H1 (cell line): ENCODE measurements at regions not wholly inside any gene's neighbourhood (a gene's known extent, or its start where the extent isn't known, plus 50 kb on each side); places are given as distances from the start of the nearest gene placed in this dataset.

Experiments
- CTCF ChIA-PET: fragments of 300-600 bp; sonication (Branson Sonifier 250); formaldehyde crosslinking; loops from one replicate; lab custom pipeline; 2021; ENCODE audit not compliant: partially characterized antibody; lab: Charles Lee
- POLR2A ChIA-PET: fragments of 300-600 bp; sonication (Branson Sonifier 250); formaldehyde crosslinking; loops from one replicate; lab custom pipeline; 2021; ENCODE audit warnings: inconsistent platforms; ENCODE audit not compliant: partially characterized antibody; lab: Charles Lee
- DNase-seq, 2 experiments: peaks; one replicate each; pipeline versions ENCODE4 v3.0.0 to v3.0.0-alpha.2; 2010 to 2022; ENCODE audit warnings: low spot score in 2 of 2, low read depth in 1 of 2, mixed read lengths in 1 of 2
- FAIRE-seq: peaks from 2 replicates; lab custom pipeline; 2011; peaks lifted over from hg19 to GRCh38; lab: Jason Lieb, UNC
- H2AFZ ChIP-seq: 2 replicates; pipeline ENCODE4 v1.8.1; 2012; ENCODE audit warnings: low read length, inconsistent platforms
- H2AK5ac ChIP-seq: 2 replicates; pipeline ENCODE4 v1.6.1; 2013; ENCODE audit warnings: low read depth, low read length
- H2BK120ac ChIP-seq: replicated peaks from 2 replicates; pipeline ENCODE3; 2013; ENCODE audit warnings: low read depth, low read length, inconsistent platforms
- H2BK12ac ChIP-seq: 2 replicates; pipeline ENCODE4 v1.6.1; 2013; ENCODE audit warnings: low read depth, low read length
- H2BK15ac ChIP-seq: 2 replicates; pipeline ENCODE4 v1.6.1; 2013; ENCODE audit warnings: low read length
- H2BK20ac ChIP-seq: 2 replicates; pipeline ENCODE4 v1.6.1; 2013; ENCODE audit warnings: low read length
- H2BK5ac ChIP-seq: 2 replicates; pipeline ENCODE4 v1.6.1; 2013; ENCODE audit warnings: low read depth, low read length
- H3K14ac ChIP-seq: 2 replicates; pipeline ENCODE4 v1.6.1; 2013; ENCODE audit warnings: inconsistent platforms; ENCODE audit not compliant: insufficient read length
- H3K18ac ChIP-seq: 2 replicates; pipeline ENCODE4 v1.6.1; 2013; ENCODE audit warnings: low read length; ENCODE audit errors: extremely low read depth
- H3K23ac ChIP-seq: 2 replicates; pipeline ENCODE4 v1.6.1; 2013; ENCODE audit warnings: inconsistent platforms; ENCODE audit not compliant: insufficient read length
- H3K23me2 ChIP-seq: 2 replicates; pipeline ENCODE4 v1.6.1; 2013; ENCODE audit warnings: low read depth, low read length
- H3K27ac ChIP-seq: 2 replicates; pipeline ENCODE4 v1.6.1; 2011; ENCODE audit warnings: low read depth, low read length, inconsistent platforms
- H3K27me3 ChIP-seq, 4 experiments: replicated peaks in 1 of 4; 1 replicate in 1 of 4; 2 replicates in 3 of 4; pipeline versions ENCODE4 v1.6.1 to v1.8.1; 2011 to 2013; ENCODE audit warnings: low read length in 3 of 4, mild to moderate bottlenecking in 3 of 4, inconsistent platforms in 2 of 4, mixed read lengths in 2 of 4, moderate library complexity in 1 of 4; ENCODE audit not compliant: control insufficient read depth in 3 of 4, insufficient read depth in 3 of 4; ENCODE audit errors: extremely low read depth in 1 of 4
- H3K36me3 ChIP-seq, 4 experiments: 2 replicates each; pipeline versions ENCODE4 v1.6.1 to v1.8.1; 2011 to 2013; ENCODE audit warnings: mild to moderate bottlenecking in 4 of 4, low read length in 3 of 4, moderate library complexity in 2 of 4, control low read depth in 1 of 4, inconsistent platforms in 1 of 4; ENCODE audit not compliant: insufficient read depth in 4 of 4, control insufficient read depth in 2 of 4
- H3K4ac ChIP-seq: replicated peaks from 2 replicates; pipeline ENCODE3; 2013; ENCODE audit warnings: low read length, low read depth, mixed read lengths, inconsistent platforms; ENCODE audit not compliant: insufficient read length
- H3K4me1 ChIP-seq, 4 experiments: replicated peaks in 1 of 4; 1 replicate in 1 of 4; 2 replicates in 3 of 4; pipeline versions ENCODE4 v1.6.1 to v1.8.1; 2011 to 2013; ENCODE audit warnings: low read length in 3 of 4, inconsistent platforms in 2 of 4, mixed read lengths in 1 of 4; ENCODE audit not compliant: insufficient read depth in 4 of 4, control insufficient read depth in 3 of 4
- H3K4me2 ChIP-seq, 2 experiments: 2 replicates each; pipeline versions ENCODE4 v1.6.1 to v1.8.1; 2011 to 2013; ENCODE audit warnings: low read depth in 2 of 2, low read length in 2 of 2, control low read depth in 1 of 2, inconsistent platforms in 1 of 2, mild to moderate bottlenecking in 1 of 2; ENCODE audit not compliant: insufficient read depth in 1 of 2
- H3K4me3 ChIP-seq, 4 experiments: fragments of 200-600, 300-600 bp in 1 of 4; sonication (generic), shearing (Covaris generic), sonication (Bioruptor Twin) in 1 of 4; 2 replicates each; pipeline versions ENCODE4 v1.5.1 to v1.8.1; 2011 to 2016; ENCODE audit warnings: low read length in 4 of 4, low read depth in 3 of 4, control low read depth in 2 of 4, inconsistent platforms in 2 of 4, mild to moderate bottlenecking in 2 of 4, mixed read lengths in 1 of 4, moderate library complexity in 1 of 4; ENCODE audit not compliant: insufficient read depth in 2 of 4; ENCODE audit errors: extremely low read depth in 1 of 4
- H3K56ac ChIP-seq: replicated peaks from 2 replicates; pipeline ENCODE3; 2013; ENCODE audit warnings: low read depth, mild to moderate bottlenecking, mixed read lengths, low read length, inconsistent platforms; ENCODE audit not compliant: insufficient read length
- H3K79me1 ChIP-seq: 2 replicates; pipeline ENCODE4 v1.6.1; 2013; ENCODE audit warnings: low read depth, low read length, control low read depth
- H3K79me2 ChIP-seq, 2 experiments: 2 replicates each; pipeline versions ENCODE4 v1.6.1 to v1.8.1; 2012 to 2013; ENCODE audit warnings: low read length in 2 of 2, mild to moderate bottlenecking in 2 of 2, inconsistent platforms in 1 of 2; ENCODE audit not compliant: insufficient read depth in 2 of 2, control insufficient read depth in 1 of 2
- H3K9ac ChIP-seq, 4 experiments: replicated peaks in 1 of 4; 1 replicate in 1 of 4; 2 replicates in 3 of 4; pipeline versions ENCODE4 v1.6.1 to v1.8.1; 2011 to 2013; ENCODE audit warnings: low read depth in 3 of 4, low read length in 3 of 4, control low read depth in 2 of 4, mild to moderate bottlenecking in 2 of 4, moderate library complexity in 2 of 4, inconsistent platforms in 1 of 4; ENCODE audit errors: extremely low read depth in 1 of 4
- H3K9me3 ChIP-seq, 2 experiments: 2 replicates each; pipeline versions ENCODE4 v1.6.1 to v1.8.1; 2012 to 2013; ENCODE audit warnings: mild to moderate bottlenecking in 2 of 2, moderate library complexity in 2 of 2, control low read depth in 1 of 2, inconsistent platforms in 1 of 2, low read depth in 1 of 2, low read length in 1 of 2, mixed read lengths in 1 of 2; ENCODE audit not compliant: insufficient read depth in 2 of 2
- H4K20me1 ChIP-seq, 2 experiments: replicated peaks in 1 of 2; 2 replicates each; pipeline versions ENCODE3 to v1.8.1; 2011 to 2013; ENCODE audit warnings: inconsistent platforms in 2 of 2, low read length in 2 of 2, mild to moderate bottlenecking in 1 of 2; ENCODE audit not compliant: insufficient read depth in 2 of 2, control insufficient read depth in 1 of 2
- H4K5ac ChIP-seq: 2 replicates; pipeline ENCODE4 v1.6.1; 2013; ENCODE audit warnings: low read length, low read depth, mixed read lengths, inconsistent platforms; ENCODE audit not compliant: insufficient read length
- H4K8ac ChIP-seq: 2 replicates; pipeline ENCODE4 v1.8.0; 2013; ENCODE audit warnings: mild to moderate bottlenecking, moderate library complexity, low read length, inconsistent platforms; ENCODE audit not compliant: insufficient read depth; ENCODE audit errors: extremely low read depth
- H4K91ac ChIP-seq: replicated peaks from 2 replicates; pipeline ENCODE3; 2013; ENCODE audit warnings: low read length, mixed read lengths, inconsistent platforms; ENCODE audit not compliant: insufficient read length
- CTBP2 ChIP-seq: IDR thresholded peaks from 2 replicates; pipeline ENCODE4 v1.7.0; 2011; ENCODE audit warnings: borderline replicate concordance, mild to moderate bottlenecking, moderate library complexity, mixed read lengths, low read length; ENCODE audit not compliant: insufficient read depth, insufficient read length
- TF ChIP-seq, protein P1 (sequence below): IDR thresholded peaks from 2 replicates; pipeline ENCODE4 v1.6.1; 2011; ENCODE audit warnings: low read depth, mild to moderate bottlenecking, low read length; ENCODE audit not compliant: insufficient read depth

GRCh38 chr10:63832686-63833085, 311.5 kb downstream of the REEP3 start:
- H3K9me3 ChIP-seq: no peaks in the 10 kb centered on the region
- no peak overlapping the region for H3K9ac ChIP-seq
- H3K79me2 ChIP-seq: no peaks in the 10 kb centered on the region
- H3K4me2 ChIP-seq: no peak overlapping the region
- no peaks in the 10 kb centered on the region for H3K27me3 ChIP-seq
- ChIA-PET CTCF (interaction anchor here (0.8 kb wide), 1 partner anchor 8 kb away, joined by 4 read pairs; no protein-coding TSS in a partner anchor), POLR2A (no interaction called here)
- H3K4ac ChIP-seq: no peak overlapping the region
- H2BK15ac ChIP-seq: no peak overlapping the region
- H2BK120ac ChIP-seq: no peak overlapping the region
- no peak overlapping the region for H2BK5ac ChIP-seq
- no peak for FAIRE-seq
- H3K27ac ChIP-seq: no peak overlapping the region
- H3K23ac ChIP-seq: no peak overlapping the region
- no peaks in the 10 kb centered on the region for H3K79me1 ChIP-seq
- no peak overlapping the region for H3K18ac ChIP-seq
- H2AFZ ChIP-seq: no peak overlapping the region
- no peak overlapping the region for H4K8ac ChIP-seq
- no peak overlapping the region for H4K91ac ChIP-seq
- TF ChIP-seq, protein P1, sequence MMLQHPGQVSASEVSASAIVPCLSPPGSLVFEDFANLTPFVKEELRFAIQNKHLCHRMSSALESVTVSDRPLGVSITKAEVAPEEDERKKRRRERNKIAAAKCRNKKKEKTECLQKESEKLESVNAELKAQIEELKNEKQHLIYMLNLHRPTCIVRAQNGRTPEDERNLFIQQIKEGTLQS: no peak
- TF ChIP-seq CTBP2: no peak
- TF ChIP-seq, all 59 proteins: peak for 0
- Histone ChIP-seq H3K4me1 (peaks cover 0 to 7% (median 2%) of the 10 kb centered on the region in 4 experiments; a peak in 5 of 7 replicates), H4K5ac (no peak overlapping the region), H3K14ac (no peak overlapping the region), H4K20me1 (no peaks in the 10 kb centered on the region), H2BK12ac (no peak overlapping the region), H3K36me3 (no peaks in the 10 kb centered on the region), H3K56ac (no peak overlapping the region), H2BK20ac (no peak overlapping the region), H2AK5ac (no peak overlapping the region), H3K4me3 (no peak overlapping the region), H3K23me2 (no peaks in the 10 kb centered on the region)
- DNase-seq: no peak
